ENCODE measurements at regions not wholly inside any gene's neighbourhood (a gene's known extent, or its start where the extent isn't known, plus 50 kb on each side); places are given as distances from the start of the nearest gene placed in this dataset.

DNA sequence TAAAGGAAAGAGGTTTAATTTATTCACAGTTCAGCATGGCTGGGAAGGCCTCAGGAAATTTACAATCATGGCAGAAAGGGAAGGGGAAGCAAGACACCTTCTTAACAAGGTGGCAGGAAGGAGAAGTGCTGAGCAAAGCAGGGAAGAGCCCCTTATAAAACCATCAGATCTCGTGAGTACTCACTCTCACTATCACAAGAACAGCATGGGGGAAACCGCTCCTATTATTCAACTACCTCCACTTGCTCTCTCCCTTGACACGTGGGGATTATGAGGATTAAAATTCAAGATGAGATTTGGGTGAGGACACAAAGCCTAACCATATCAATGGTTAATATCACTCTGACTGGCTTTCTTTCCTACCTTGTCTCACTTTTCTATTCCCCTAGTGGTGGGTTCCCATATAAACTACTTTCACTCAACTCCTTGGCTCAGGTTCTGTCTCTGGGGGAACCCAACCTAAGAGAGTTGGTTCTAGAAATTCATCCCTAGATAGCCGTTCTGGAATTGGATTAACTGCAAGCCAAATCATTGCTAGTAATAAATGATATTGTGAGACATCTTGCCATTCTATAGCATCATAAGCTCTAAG is 749.8 kb upstream of the GRAMD2B start:
- Histone ChIP-seq H3K27ac (ENCODE audit: low read depth, low read length) (no peak overlapping the region), H3K27me3 (ENCODE audit: control insufficient read depth, insufficient read depth, low read length, poor library complexity, severe bottlenecking) (peaks cover 19% of the 10 kb centered on the region), H3K9ac (ENCODE audit: extremely low read depth, low read length, poor library complexity, severe bottlenecking) (no peak overlapping the region), H3K4me1 (ENCODE audit: control insufficient read depth, insufficient read depth, low read length) (peaks cover 22% of the 10 kb centered on the region), H3K9me3 (ENCODE audit: control insufficient read depth, low read length) (peaks cover 19% of the 10 kb centered on the region), H3K4me3 (ENCODE audit: low read length) (no peak overlapping the region), H3K36me3 (ENCODE audit: control insufficient read depth, insufficient read depth, low read length) (no peaks in the 10 kb centered on the region)
- Mint-ChIP-seq H3K27ac (no peak overlapping the region), H3K9me3 (peaks cover 19% of the 10 kb centered on the region), H3K27me3 (ENCODE audit: insufficient read depth) (peaks cover 15% of the 10 kb centered on the region), H3K4me1 (peaks cover 29% of the 10 kb centered on the region), H3K4me3 (no peak overlapping the region), H3K36me3 (ENCODE audit: low read depth) (peaks cover 9% of the 10 kb centered on the region)
- WGBS, 2 experiments (ENCODE audit: insufficient coverage in 1 of 2, insufficient read length in 1 of 2), result 56 to 80% methylated on average over 1 to 2 of the region's 4 CpGs
- DNase-seq, result peak; percentile 60
- TF ChIP-seq, protein P1, sequence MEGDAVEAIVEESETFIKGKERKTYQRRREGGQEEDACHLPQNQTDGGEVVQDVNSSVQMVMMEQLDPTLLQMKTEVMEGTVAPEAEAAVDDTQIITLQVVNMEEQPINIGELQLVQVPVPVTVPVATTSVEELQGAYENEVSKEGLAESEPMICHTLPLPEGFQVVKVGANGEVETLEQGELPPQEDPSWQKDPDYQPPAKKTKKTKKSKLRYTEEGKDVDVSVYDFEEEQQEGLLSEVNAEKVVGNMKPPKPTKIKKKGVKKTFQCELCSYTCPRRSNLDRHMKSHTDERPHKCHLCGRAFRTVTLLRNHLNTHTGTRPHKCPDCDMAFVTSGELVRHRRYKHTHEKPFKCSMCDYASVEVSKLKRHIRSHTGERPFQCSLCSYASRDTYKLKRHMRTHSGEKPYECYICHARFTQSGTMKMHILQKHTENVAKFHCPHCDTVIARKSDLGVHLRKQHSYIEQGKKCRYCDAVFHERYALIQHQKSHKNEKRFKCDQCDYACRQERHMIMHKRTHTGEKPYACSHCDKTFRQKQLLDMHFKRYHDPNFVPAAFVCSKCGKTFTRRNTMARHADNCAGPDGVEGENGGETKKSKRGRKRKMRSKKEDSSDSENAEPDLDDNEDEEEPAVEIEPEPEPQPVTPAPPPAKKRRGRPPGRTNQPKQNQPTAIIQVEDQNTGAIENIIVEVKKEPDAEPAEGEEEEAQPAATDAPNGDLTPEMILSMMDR (conservative IDR thresholded peaks at IDR 0.05), result peak; percentile 79

DNA sequence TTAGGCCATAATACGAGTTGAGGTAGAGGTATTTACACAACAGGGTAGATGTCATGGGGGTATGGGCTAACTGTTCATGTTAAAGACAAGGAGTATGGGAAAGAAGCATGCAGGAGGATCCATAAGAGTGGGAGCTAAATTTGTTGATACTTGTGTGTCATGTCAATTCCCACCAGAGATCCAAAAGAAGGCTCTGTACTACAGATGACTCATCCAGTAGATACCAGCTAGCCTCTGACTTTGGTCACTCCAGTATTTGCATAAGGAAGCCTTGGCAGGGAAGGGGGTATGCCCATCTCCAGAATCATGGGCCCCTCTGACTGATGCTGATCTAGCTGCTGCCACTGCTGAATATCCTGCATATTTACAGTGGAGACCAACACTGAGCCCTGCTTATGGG is 743.7 kb upstream of the GRAMD2B start:
- TF ChIP-seq, protein P1 (conservative IDR thresholded peaks at IDR 0.05), result no peak

DNA sequence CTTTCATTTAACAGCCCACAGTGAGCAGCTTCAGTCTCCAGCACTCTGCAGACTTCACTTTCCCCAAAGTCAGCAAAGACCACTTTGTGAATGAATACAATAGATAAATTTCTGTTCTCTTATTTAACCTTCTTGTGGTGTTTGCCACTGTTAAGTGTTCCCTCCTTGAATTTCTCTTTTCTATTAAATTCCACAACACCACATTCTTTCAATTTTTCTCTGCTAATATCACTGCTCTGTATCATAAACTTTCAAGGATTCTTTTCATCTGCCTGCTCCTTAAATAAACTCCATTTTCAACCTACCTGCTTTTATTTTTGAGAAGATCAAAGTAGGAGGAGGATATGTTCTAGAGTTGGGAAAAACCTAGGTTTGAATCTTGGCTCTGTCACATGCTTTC is 739.5 kb upstream of the GRAMD2B start:
- H3K27ac Mint-ChIP-seq, result no peak overlapping the region
- Histone ChIP-seq H3K36me3 (ENCODE audit: control insufficient read depth, insufficient read depth, low read length) (no peaks in the 10 kb centered on the region), H3K9me3 (ENCODE audit: control insufficient read depth, low read length) (peaks cover 5% of the 10 kb centered on the region), H3K4me3 (ENCODE audit: low read length) (no peak overlapping the region), H3K27ac (ENCODE audit: low read depth, low read length) (no peak overlapping the region), H3K9ac (ENCODE audit: extremely low read depth, low read length, poor library complexity, severe bottlenecking) (no peak overlapping the region), H3K27me3 (ENCODE audit: control insufficient read depth, insufficient read depth, low read length, poor library complexity, severe bottlenecking) (no peaks in the 10 kb centered on the region), H3K4me1 (ENCODE audit: control insufficient read depth, insufficient read depth, low read length) (no peaks in the 10 kb centered on the region)
- no peaks in the 10 kb centered on the region for H3K9me3 Mint-ChIP-seq
- H3K27me3 Mint-ChIP-seq (ENCODE audit: insufficient read depth), result no peaks in the 10 kb centered on the region
- no peak overlapping the region for H3K4me3 Mint-ChIP-seq
- H3K36me3 Mint-ChIP-seq (ENCODE audit: low read depth), result no peaks in the 10 kb centered on the region
- TF ChIP-seq, protein P1 (conservative IDR thresholded peaks at IDR 0.05), result no peak
- no peak for DNase-seq
- peaks cover 17% of the 10 kb centered on the region for H3K4me1 Mint-ChIP-seq

More for the DNA sequence above, 743.7 kb upstream of the GRAMD2B start:
- H3K27ac Mint-ChIP-seq, result no peak overlapping the region
- H3K36me3 ChIP-seq (ENCODE audit: control insufficient read depth, insufficient read depth, low read length), result no peaks in the 10 kb centered on the region
- H3K4me3 ChIP-seq (ENCODE audit: low read length), result no peak overlapping the region
- no peaks in the 10 kb centered on the region for H3K9me3 ChIP-seq (ENCODE audit: control insufficient read depth, low read length)
- no peak for DNase-seq
- peaks cover 10% of the 10 kb centered on the region for H3K4me1 Mint-ChIP-seq
- H3K4me1 ChIP-seq (ENCODE audit: control insufficient read depth, insufficient read depth, low read length), result peaks cover 6% of the 10 kb centered on the region
- peaks cover 11% of the 10 kb centered on the region for H3K27me3 ChIP-seq (ENCODE audit: control insufficient read depth, insufficient read depth, low read length, poor library complexity, severe bottlenecking)
- no peak overlapping the region for H3K27ac ChIP-seq (ENCODE audit: low read depth, low read length)
- 60 to 97% methylated on average over 1 of the region's 1 CpG for WGBS, 2 experiments (ENCODE audit: insufficient coverage in 1 of 2, insufficient read length in 1 of 2)
- no peaks in the 10 kb centered on the region for H3K36me3 Mint-ChIP-seq (ENCODE audit: low read depth)
- H3K27me3 Mint-ChIP-seq (ENCODE audit: insufficient read depth), result peaks cover 10% of the 10 kb centered on the region
- H3K9me3 Mint-ChIP-seq, result peaks cover 5% of the 10 kb centered on the region
- H3K4me3 Mint-ChIP-seq, result no peak overlapping the region
- H3K9ac ChIP-seq (ENCODE audit: extremely low read depth, low read length, poor library complexity, severe bottlenecking), result no peak overlapping the region
